Gastroesophageal sphincter (tissue), 3 donors: ENCODE measurements at regions not wholly inside any gene's neighbourhood (a gene's known extent, or its start where the extent isn't known, plus 50 kb on each side); places are given as distances from the start of the nearest gene placed in this dataset.

ENCODE experiments used
- EP300 ChIP-seq: sonication (generic); formaldehyde crosslinking; IDR thresholded peaks from one replicate; pipeline ENCODE4 v1.6.1; 2017; ENCODE audit warnings: antibody characterized with exemption, mild to moderate bottlenecking
- POLR2A ChIP-seq, 2 donors: fragments of 450-650 bp; IDR thresholded peaks; one replicate each; pipeline ENCODE4 v1.6.1; 2017; ENCODE audit warnings: antibody characterized with exemption in 2 of 2, mild to moderate bottlenecking in 2 of 2, moderate library complexity in 1 of 2
- TF ChIP-seq, protein P1 (sequence below), 4 experiments: fragments of 200-600 bp in 2 of 4; fragments of 450-650 bp in 2 of 4; sonication (generic) in 1 of 4; IDR thresholded peaks; one replicate each; pipeline ENCODE4 v1.5.1; 2017 to 2019; ENCODE audit warnings: antibody characterized with exemption in 4 of 4, mild to moderate bottlenecking in 2 of 4, moderate library complexity in 2 of 4

DNA sequence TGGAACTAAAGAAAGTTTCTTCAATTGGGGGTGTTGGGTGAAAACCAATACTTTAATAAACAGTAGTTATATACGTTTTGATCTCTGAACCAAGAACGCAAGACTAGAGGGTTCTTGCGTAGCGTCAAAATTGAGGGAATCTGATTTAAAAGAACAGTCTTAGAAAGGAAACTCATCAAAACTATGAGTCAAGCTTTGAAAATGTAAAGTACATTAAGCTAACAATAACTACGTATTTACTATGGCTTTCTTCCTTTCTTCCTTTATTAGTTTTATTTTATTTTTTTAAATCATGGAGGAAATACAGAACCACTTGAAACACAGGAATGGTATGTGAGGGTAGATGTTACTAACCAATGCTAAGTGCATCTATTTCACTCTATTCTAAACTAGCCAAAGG is 287.0 kb upstream of the RSPO3 start:
- TF ChIP-seq, protein P1, sequence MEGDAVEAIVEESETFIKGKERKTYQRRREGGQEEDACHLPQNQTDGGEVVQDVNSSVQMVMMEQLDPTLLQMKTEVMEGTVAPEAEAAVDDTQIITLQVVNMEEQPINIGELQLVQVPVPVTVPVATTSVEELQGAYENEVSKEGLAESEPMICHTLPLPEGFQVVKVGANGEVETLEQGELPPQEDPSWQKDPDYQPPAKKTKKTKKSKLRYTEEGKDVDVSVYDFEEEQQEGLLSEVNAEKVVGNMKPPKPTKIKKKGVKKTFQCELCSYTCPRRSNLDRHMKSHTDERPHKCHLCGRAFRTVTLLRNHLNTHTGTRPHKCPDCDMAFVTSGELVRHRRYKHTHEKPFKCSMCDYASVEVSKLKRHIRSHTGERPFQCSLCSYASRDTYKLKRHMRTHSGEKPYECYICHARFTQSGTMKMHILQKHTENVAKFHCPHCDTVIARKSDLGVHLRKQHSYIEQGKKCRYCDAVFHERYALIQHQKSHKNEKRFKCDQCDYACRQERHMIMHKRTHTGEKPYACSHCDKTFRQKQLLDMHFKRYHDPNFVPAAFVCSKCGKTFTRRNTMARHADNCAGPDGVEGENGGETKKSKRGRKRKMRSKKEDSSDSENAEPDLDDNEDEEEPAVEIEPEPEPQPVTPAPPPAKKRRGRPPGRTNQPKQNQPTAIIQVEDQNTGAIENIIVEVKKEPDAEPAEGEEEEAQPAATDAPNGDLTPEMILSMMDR (IDR thresholded peaks at IDR 0.05): no peak
- no peak for TF ChIP-seq EP300
- no peak for TF ChIP-seq POLR2A (IDR thresholded peaks at IDR 0.05)
